Muscle layer of duodenum (tissue), 2 donors: ENCODE measurements at regions not wholly inside any gene's neighbourhood (a gene's known extent, or its start where the extent isn't known, plus 50 kb on each side); places are given as distances from the start of the nearest gene placed in this dataset.

Experiments used
- H3K27ac ChIP-seq: one replicate; pipeline ENCODE4 v1.7.0; 2013; ENCODE audit warnings: mild to moderate bottlenecking, low read length
- H3K27me3 ChIP-seq: one replicate; pipeline ENCODE4 v1.7.0; 2013; ENCODE audit warnings: low read depth, mild to moderate bottlenecking, control low read depth, low read length
- H3K36me3 ChIP-seq, 2 donors: one replicate each; pipeline ENCODE4 v1.7.0; 2013; ENCODE audit warnings: low read length in 2 of 2, control low read depth in 1 of 2, mild to moderate bottlenecking in 1 of 2; ENCODE audit not compliant: insufficient read depth in 2 of 2, control insufficient read depth in 1 of 2
- H3K4me1 ChIP-seq, 2 donors: one replicate each; pipeline ENCODE4 v1.7.0; 2013; ENCODE audit warnings: low read length in 2 of 2, mild to moderate bottlenecking in 2 of 2, control low read depth in 1 of 2, moderate library complexity in 1 of 2; ENCODE audit not compliant: insufficient read depth in 2 of 2, control insufficient read depth in 1 of 2
- H3K4me3 ChIP-seq, 2 donors: one replicate each; pipeline ENCODE4 v1.7.0; 2013; ENCODE audit warnings: low read length in 2 of 2, low read depth in 1 of 2, mild to moderate bottlenecking in 1 of 2
- H3K9me3 ChIP-seq, 2 donors: one replicate each; pipeline ENCODE4 v1.7.0; 2013; ENCODE audit warnings: low read length in 2 of 2, control low read depth in 1 of 2, mild to moderate bottlenecking in 1 of 2; ENCODE audit not compliant: control insufficient read depth in 1 of 2
- donor health status: healthy.

DNA sequence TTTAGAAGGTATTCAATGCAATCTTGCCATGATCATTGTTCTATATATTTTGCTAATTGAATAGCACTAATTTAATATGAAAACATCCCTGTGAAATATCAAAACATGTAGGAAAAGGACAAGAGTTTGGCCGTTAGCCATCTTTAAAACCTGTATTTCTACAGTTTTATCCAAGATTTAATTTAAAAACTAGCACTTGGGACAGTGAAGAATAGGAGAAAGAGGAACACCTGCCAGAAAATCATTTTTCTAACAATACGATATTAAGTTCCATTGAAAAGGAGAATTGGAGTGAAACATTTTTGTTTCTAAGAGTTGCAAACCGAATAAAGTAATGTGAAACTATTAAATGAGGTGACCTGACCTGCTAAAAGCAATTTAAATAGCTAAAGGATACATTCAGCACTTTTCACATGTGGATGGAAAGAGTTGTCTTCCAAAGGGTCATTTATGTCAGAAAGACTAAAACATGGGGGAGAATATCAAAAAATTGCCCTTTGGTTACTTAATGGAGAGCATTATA, 1673.6 kb upstream of the MIR17HG start:
- Histone ChIP-seq H3K4me1 (no peaks in the 10 kb centered on the region), H3K27me3 (no peaks in the 10 kb centered on the region), H3K4me3 (no peak overlapping the region), H3K36me3 (no peaks in the 10 kb centered on the region), H3K27ac (no peak overlapping the region), H3K9me3 (no peaks in the 10 kb centered on the region)

DNA sequence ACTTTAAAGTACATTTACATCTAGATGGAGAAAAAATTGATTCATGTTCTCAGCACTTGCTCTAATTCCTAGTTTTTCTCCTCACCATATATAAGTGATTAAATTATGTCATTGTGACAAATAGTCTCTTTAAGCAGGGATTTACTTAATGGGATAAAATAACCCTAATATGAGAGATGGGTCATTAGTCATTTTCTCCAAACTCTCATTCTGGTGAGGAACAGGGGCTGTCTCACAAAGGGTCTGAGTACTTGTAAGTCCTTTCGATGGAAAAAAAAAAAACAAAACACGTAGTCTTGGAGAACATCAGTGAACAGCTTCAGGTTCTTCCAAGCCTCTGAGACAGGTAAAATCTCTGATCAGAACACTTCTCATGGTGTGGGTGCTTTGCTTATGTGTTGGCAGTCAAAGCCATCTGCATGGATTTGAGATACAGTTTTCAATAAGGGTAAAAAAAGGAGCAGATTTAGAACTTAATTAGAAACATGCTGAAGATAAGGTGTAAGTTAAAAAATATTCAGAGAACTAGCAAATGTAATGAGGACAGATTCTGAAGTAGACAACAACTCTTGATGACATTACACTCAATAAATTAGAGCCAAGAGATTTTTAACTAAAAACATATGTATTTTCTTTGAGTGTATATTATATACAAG, 1668.9 kb upstream of the MIR17HG start:
- no peak overlapping the region for H3K27ac ChIP-seq
- no peaks in the 10 kb centered on the region for H3K27me3 ChIP-seq
- no peaks in the 10 kb centered on the region for H3K36me3 ChIP-seq
- no peak overlapping the region for H3K4me3 ChIP-seq
- H3K9me3 ChIP-seq: no peaks in the 10 kb centered on the region
- H3K4me1 ChIP-seq: no peaks in the 10 kb centered on the region

DNA sequence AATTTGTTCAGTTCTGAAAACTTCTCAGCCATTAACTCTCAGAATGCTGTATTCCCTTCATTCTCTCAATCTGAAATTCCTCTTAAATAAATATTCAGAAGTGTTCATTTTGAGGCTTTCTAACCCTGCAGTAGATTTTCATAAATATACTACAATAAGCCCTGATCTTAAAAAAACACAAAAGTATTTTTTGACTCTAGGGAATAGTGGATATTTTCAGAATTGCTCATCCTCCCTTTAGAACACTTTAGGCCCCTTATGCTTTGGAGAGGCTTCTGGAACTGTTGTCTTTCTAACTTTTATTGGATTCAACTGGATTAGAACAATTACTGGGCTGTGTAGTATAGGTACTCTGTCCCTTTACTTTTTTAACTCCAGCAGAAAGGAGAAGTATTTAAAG, 1662.6 kb upstream of the MIR17HG start:
- H3K4me1 ChIP-seq: no peaks in the 10 kb centered on the region
- no peaks in the 10 kb centered on the region for H3K9me3 ChIP-seq
- H3K36me3 ChIP-seq: no peaks in the 10 kb centered on the region
- no peak overlapping the region for H3K27ac ChIP-seq
- no peak overlapping the region for H3K4me3 ChIP-seq
- no peaks in the 10 kb centered on the region for H3K27me3 ChIP-seq

GRCh38 chr13:89686171-89686570, 1661.3 kb upstream of the MIR17HG start:
- Histone ChIP-seq H3K4me1 (no peaks in the 10 kb centered on the region), H3K9me3 (no peaks in the 10 kb centered on the region), H3K4me3 (no peak overlapping the region), H3K27me3 (no peaks in the 10 kb centered on the region), H3K27ac (no peak overlapping the region), H3K36me3 (no peaks in the 10 kb centered on the region)

GRCh38 chr13:89687066-89687465, 1660.4 kb upstream of the MIR17HG start:
- no peaks in the 10 kb centered on the region for H3K4me1 ChIP-seq
- H3K4me3 ChIP-seq: no peak overlapping the region
- no peak overlapping the region for H3K27ac ChIP-seq

GRCh38 chr13:89688918-89689317, 1658.6 kb upstream of the MIR17HG start:
- no peak overlapping the region for H3K27ac ChIP-seq
- no peaks in the 10 kb centered on the region for H3K4me1 ChIP-seq
- no peaks in the 10 kb centered on the region for H3K9me3 ChIP-seq
- H3K27me3 ChIP-seq: no peaks in the 10 kb centered on the region
- H3K4me3 ChIP-seq: no peak overlapping the region
- H3K36me3 ChIP-seq: no peaks in the 10 kb centered on the region

More at GRCh38 chr13:89687066-89687465, 1660.4 kb upstream of the MIR17HG start:
- Histone ChIP-seq H3K27me3 (no peaks in the 10 kb centered on the region), H3K9me3 (no peaks in the 10 kb centered on the region), H3K36me3 (no peaks in the 10 kb centered on the region)

GRCh38 chr13:89694451-89694850, 1653.0 kb upstream of the MIR17HG start:
- H3K4me1 ChIP-seq: no peaks in the 10 kb centered on the region
- H3K4me3 ChIP-seq: no peak overlapping the region
- no peaks in the 10 kb centered on the region for H3K36me3 ChIP-seq
- H3K27ac ChIP-seq: no peak overlapping the region
- H3K9me3 ChIP-seq: no peaks in the 10 kb centered on the region
- no peaks in the 10 kb centered on the region for H3K27me3 ChIP-seq

DNA sequence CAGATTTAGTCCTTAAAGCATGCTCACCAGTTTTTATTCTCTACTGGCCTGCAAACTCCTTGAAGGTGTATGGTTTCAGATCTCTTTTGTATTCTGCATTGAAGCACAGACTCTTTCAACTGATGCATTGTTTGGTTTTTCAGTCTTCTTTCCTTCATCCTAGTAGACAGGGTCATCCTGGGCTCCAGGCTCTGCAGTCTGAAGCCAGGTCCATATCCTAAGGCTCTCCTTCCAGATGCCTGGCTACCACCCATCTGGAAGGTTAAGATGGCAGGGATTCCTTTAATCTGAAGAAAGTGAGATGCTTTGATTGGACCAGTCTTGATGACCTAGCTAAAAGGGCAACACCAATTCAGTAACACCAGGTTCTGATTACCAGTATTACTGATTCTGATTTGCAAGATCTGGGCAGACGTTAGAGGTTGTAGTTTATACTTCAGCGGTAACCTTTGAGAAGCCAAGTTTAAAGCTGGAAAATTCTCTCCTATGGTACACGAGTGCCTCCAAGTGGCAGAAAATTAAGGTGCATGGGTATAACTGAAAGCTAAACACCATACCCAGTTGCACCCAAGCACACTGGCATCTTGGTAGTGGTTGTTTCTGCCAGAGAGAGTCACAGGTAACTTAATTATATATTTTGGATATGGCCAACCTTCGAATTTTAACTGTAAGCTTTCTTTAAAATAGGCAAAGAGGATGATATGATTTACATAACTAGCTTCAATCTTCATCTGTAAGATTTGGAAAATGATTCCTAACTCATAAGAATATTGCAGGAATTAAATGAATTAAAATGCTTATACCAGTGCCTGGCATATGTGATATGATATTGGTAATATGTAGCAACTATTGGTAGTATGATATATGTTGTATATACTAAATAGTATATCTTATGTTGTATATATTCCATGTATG, 1651.9 kb upstream of the MIR17HG start:
- Histone ChIP-seq H3K27ac (no peak overlapping the region), H3K9me3 (no peaks in the 10 kb centered on the region), H3K36me3 (no peaks in the 10 kb centered on the region), H3K4me1 (no peaks in the 10 kb centered on the region), H3K27me3 (no peaks in the 10 kb centered on the region), H3K4me3 (no peak overlapping the region)

DNA sequence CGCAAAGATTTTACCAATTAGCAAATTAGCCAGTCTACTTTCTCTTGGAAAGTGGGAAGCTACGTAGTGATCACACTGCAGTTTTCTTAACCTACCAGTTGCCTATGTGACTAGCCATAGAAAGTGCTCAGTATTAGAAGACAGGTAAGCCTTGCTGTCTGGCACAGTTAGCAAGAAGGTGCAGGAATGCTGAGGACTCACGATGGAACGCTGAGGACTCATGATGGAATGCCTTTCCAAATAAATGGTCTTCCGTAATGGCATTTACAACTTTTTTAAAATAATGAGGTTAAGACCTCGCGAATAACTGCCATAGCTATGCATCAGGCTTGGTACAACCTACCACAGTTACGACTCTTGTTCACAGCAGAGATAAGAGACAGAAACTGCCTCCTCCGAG, 1645.6 kb upstream of the MIR17HG start:
- H3K4me3 ChIP-seq: no peak overlapping the region
- no peak overlapping the region for H3K27ac ChIP-seq
- H3K4me1 ChIP-seq: no peaks in the 10 kb centered on the region

DNA sequence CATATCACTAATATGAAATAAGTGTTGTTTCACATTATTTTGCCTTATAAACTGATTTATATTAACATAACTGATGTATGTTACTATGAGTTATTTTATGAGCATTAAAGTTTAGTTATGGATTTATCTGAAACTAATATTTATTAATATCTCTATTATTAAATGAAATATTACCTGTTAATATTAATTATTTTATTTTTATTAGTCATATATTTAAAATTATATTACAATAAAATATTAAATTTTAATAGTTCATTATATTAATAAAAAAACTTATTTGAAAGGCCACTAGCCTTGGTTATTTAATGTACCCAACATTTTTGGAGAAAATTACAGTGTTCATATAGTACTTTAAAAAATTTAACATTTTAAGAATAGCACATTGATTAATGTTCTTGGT, 1643.4 kb upstream of the MIR17HG start:
- Histone ChIP-seq H3K27me3 (no peaks in the 10 kb centered on the region), H3K9me3 (no peaks in the 10 kb centered on the region)

More for the DNA sequence above, 1645.6 kb upstream of the MIR17HG start:
- Histone ChIP-seq H3K27me3 (no peaks in the 10 kb centered on the region), H3K9me3 (no peaks in the 10 kb centered on the region), H3K36me3 (no peaks in the 10 kb centered on the region)

GRCh38 chr13:89708013-89708412, 1639.5 kb upstream of the MIR17HG start:
- Histone ChIP-seq H3K9me3 (no peaks in the 10 kb centered on the region), H3K27ac (no peak overlapping the region), H3K4me3 (no peak overlapping the region), H3K36me3 (no peaks in the 10 kb centered on the region), H3K27me3 (no peaks in the 10 kb centered on the region), H3K4me1 (no peaks in the 10 kb centered on the region)

More for the DNA sequence above, 1643.4 kb upstream of the MIR17HG start:
- Histone ChIP-seq H3K27ac (no peak overlapping the region), H3K4me3 (no peak overlapping the region), H3K36me3 (no peaks in the 10 kb centered on the region), H3K4me1 (no peaks in the 10 kb centered on the region)
